Activated CD8-positive, alpha-beta memory T cell treated with anti-CD3 and anti-CD28 coated beads, Interleukin-2, amount 50 U/mL, for 24 hours (primary cell): ENCODE measurements at regions not wholly inside any gene's neighbourhood (a gene's known extent, or its start where the extent isn't known, plus 50 kb on each side); places are given as distances from the start of the nearest gene placed in this dataset.
"Not testable (repeated sequence)": the region's sequence is repeated elsewhere in the genome, so short reads cannot be mapped to it uniquely, and the experiment has no call there.

Experiments
- DNase-seq: peaks from one replicate; pipeline ENCODE4 v3.0.0-alpha.2; 2020; ENCODE audit errors: extremely low read depth

DNA sequence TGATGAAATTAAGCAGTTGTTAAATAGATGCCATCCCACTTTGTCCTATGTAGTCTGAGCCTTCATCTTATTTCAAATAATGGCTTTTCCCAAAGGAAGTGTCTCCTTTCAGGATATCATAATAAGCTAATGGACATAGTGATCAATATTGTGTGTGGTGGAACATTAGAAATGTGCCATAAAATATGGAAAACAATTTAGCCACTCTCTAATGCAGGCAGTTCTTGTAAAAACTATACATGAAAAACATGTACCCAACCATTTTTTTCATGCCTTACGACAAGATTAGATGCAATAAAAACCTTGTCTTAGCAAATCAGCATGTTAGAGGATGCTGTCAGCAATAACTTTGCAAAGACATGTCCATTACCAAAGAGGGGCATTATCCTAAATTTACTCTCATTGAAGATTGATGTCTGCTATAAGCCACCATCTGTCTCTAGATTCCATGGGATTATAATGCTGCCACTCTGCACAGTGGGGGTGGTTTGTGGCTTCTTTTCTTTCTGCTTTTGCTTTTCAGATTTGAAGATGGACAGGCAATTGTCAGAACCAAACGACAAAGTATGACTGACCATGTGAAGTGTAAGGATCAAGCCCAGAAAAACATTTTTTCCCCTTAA is 724.0 kb upstream of the ZNF608 start:
- no peak for DNase-seq

- no peak for DNase-seq
These were observed 730.6 kb upstream of the ZNF608 start for GRCh38 chr5:125476901-125477585.

- no peak for DNase-seq
These were observed 731.1 kb upstream of the ZNF608 start for GRCh38 chr5:125477586-125477975.

GRCh38 chr5:125478599-125478998 is 732.2 kb upstream of the ZNF608 start:
- DNase-seq: no peak

DNA sequence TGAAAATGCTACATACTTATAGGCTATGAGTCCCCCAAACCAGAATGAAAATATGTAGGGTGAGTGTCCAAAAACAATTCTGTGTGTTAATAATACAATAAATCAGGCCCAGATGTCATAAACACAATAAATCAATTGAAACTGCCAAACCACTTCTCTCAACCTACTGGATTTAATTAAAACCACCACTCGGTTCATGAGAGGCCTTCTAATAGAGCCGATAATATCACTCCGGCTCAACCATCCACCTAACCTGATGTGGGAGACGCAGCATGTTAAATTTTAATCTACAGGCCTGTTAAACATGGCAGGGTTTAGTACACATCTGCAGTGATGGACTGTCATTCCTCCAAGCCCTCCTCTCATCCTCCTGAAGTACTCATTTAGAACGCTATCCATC is 734.5 kb upstream of the ZNF608 start:
- DNase-seq: no peak

DNA sequence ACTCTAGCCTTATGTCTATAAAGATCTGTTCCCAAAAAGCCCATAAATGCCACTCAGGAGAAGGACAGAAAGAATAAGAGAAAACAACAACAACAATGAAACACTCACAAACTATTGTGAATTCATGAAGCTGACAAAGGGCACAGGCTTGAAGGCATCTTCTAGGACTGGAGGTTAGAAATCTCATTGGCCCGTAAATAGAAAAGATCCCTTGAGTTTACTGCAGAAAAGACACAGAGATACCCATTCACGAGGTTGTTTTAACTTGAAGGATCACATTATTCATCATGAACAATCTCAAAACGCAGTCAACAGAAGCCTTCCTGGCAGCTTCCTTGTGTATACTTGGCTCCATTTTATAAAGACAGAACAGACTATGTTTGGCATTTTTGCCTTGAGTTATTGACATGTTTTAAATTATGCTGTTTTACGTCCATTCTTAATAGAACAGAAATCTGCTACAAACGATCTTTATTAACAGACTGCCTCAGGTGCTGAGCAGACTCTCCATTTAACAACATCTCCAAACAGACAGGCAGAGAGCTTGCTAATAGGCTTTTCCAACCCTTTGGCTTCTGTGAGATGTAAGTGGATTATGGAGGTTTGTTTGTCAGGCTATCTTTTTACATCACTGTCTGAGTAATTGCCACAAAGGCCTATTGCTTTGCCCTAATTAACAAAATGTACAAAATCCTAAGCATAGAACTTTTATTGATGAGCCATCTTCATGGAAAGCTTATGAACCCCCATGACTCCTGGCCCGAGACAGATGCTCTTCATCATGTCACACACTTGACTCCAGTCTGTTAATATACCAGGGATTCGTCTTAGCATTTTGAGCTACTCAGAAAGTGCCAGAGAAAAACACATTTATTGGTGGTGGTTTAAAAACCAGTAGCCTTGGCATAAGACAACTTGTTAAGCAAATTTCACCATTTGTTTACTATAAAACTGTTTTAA is 735.3 kb upstream of the ZNF608 start:
- DNase-seq: no peak

- DNase-seq: no peak
These were observed 737.2 kb upstream of the ZNF608 start for GRCh38 chr5:125483609-125484008.

GRCh38 chr5:125484272-125484741 is 737.9 kb upstream of the ZNF608 start:
- DNase-seq: no peak

GRCh38 chr5:125484742-125485641 is 738.6 kb upstream of the ZNF608 start:
- DNase-seq: no peak

GRCh38 chr5:125485771-125486170 is 739.3 kb upstream of the ZNF608 start:
- no peak for DNase-seq

- DNase-seq: no peak
These were observed 740.2 kb upstream of the ZNF608 start for GRCh38 chr5:125486634-125487033.

GRCh38 chr5:125487231-125487630 is 740.8 kb upstream of the ZNF608 start:
- DNase-seq: no peak

DNA sequence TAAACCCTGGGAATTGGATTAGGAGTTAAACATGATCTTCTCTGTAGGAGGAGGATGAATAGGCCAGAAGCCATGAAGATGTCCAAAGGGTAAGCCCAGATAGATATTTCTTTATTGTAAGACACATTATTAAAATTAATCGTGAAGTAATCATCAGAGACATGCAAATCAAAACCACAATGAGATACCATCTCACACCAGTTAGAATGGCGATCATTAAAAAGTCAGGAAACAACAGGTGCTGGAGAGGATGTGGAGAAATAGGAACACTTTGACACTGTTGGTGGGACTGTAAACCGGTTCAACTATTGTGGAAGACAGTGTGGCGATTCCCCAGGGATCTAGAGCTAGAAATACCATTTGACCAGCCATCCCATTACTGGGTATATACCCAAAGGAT is 741.2 kb upstream of the ZNF608 start:
- DNase-seq: not testable (repeated sequence)

GRCh38 chr5:125489146-125489545 is 742.7 kb upstream of the ZNF608 start:
- DNase-seq: no peak

DNA sequence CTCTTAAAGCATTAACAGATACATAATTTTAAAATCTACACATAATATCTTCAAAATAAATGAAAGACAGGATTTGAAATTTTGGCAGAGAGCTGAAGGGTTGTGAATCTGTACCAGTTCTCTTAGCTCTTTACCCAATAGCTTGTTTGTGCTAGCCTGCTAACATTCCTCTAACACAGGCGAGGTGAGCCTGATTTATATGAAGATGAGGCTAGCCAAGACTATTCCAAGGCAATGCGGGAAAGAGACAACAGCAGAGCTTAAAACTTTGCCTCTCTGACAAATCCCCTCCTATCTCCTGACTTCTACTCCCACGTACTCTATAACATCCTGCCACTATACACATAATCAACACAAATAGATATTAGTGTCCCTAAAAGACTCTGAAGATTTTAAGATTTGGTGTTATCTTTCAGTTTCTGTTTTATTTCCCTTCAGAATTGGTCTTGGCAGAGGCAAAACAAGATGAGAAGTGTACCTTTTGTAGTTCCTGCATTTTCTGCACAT is 745.6 kb upstream of the ZNF608 start:
- no peak for DNase-seq

DNA sequence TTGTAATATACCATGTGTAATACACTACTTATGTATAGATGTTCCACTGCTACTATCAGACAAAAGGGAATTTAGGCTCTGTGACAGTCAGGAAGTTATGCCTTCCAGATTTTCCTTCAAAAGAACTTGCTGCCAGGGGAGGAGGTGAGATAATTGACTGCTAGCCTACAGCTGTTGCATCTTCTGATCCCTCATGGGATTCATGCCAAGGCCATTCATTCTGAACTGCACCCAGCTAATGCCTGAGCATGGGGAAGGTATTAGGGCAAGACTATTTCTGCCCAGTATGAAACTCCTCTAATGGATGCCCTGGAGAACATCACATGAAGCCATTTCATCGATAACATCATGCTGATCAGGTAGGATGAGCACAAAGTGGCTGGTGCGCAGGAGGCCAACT is 746.5 kb upstream of the ZNF608 start:
- no peak for DNase-seq

- no peak for DNase-seq
These were observed 750.0 kb upstream of the ZNF608 start for GRCh38 chr5:125496393-125496792.

DNA sequence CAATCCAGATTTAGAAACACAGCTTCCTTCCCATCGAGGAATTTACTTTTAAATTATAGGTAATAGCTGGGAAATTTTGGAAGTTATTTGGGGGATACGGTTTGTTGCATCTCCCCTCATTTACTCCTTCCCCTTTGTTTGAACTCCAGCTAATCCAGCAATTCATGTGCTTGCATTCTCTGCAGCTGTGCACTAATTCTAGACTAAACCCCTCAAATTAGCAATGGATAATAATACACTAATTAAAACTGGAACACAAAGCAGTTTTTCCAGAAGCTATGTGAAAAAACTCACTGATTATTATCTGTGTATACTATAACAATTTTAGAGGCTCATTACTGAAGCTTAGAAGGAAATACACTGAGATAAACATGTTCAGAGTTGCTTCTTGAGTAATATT is 751.2 kb upstream of the ZNF608 start:
- DNase-seq: no peak

DNA sequence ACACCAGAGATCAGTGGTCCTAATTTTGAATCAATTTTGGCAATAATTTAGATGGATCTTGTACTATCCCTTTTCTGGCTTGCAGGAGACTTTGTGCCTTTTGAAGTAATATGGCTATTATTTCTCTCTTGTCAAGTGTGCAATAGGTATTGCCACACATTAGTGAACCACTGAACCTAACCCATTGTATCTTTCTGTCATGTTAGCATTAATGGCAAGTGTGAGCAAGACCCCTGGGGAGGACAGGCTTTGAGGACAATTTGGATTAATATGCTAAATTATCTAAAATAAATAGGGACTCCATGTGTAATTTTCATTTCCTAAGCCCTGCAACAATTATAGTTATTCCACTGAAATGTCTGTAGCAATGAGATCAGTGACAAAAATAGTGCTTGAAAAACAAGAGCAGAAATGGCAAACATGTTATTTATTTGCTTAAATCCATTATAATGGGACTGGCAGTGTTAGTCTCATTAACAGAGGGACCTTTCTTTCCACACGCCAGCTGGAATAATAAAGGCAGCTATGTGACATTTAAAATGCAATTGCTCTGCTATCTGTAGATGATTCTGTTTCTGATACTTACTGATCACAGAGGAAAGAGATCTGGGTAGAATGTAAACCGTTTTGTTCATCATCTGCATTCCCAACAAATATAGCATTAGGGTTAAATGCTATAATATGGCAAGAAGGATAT is 753.3 kb upstream of the ZNF608 start:
- no peak for DNase-seq

DNA sequence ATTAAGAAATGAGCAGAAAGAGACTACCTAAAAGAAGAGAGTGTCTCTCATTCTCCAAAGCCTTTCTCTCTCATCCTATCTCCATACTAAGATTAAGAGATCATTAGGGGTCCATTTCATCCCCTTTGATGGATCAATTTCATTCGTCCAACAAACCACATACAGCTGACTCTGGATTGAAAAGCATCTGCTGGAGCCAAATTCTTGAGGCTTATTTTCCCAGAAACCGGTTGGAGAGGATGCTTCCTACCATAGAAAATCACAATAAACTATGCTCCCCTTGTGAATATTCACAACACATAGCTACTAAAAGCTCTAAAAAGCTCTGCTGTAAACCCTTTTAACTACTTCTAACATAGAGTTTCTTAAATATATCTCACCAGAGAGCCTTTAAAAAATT is 755.0 kb upstream of the ZNF608 start:
- DNase-seq: no peak

- no peak for DNase-seq
These were observed 757.5 kb upstream of the ZNF608 start for GRCh38 chr5:125503946-125504345.
